AG20443 (cell line): ENCODE measurements at regions not wholly inside any gene's neighbourhood (a gene's known extent, or its start where the extent isn't known, plus 50 kb on each side); places are given as distances from the start of the nearest gene placed in this dataset.
"Not testable (repeated sequence)": the region's sequence is repeated elsewhere in the genome, so short reads cannot be mapped to it uniquely, and the experiment has no call there.

Experiments used
- DNase-seq: peaks from one replicate; pipeline ENCODE4 v3.0.0; 2012; ENCODE audit warnings: low spot score, mixed read lengths

GRCh38 chr17:26936645-26937044 is 357.3 kb upstream of the WSB1 start:
- DNase-seq, result not testable (repeated sequence)

GRCh38 chr17:26937750-26938322 is 356.1 kb upstream of the WSB1 start:
- DNase-seq, result not testable (repeated sequence)

GRCh38 chr17:26939755-26940154 is 354.2 kb upstream of the WSB1 start:
- not testable (repeated sequence) for DNase-seq

GRCh38 chr17:26940587-26940986 is 353.3 kb upstream of the WSB1 start:
- DNase-seq, result not testable (repeated sequence)

- peak; percentile 2 for DNase-seq
Observed at GRCh38 chr17:26962255-26963162, 331.4 kb upstream of the WSB1 start.

GRCh38 chr17:26963163-26963503 is 330.8 kb upstream of the WSB1 start:
- DNase-seq, result peak; percentile 5

GRCh38 chr17:26965898-26966624 is 327.9 kb upstream of the WSB1 start:
- DNase-seq, result not testable (repeated sequence)

GRCh38 chr17:26966625-26967179 is 327.2 kb upstream of the WSB1 start:
- DNase-seq, result not testable (repeated sequence)

- DNase-seq, result not testable (repeated sequence)
Observed at GRCh38 chr17:26981845-26982425, 312.0 kb upstream of the WSB1 start.

GRCh38 chr17:26982563-26982962 is 311.4 kb upstream of the WSB1 start:
- not testable (repeated sequence) for DNase-seq

GRCh38 chr17:26987851-26988250 is 306.1 kb upstream of the WSB1 start:
- DNase-seq, result not testable (repeated sequence)

- DNase-seq, result not testable (repeated sequence)
Observed at GRCh38 chr17:26994648-26995047, 299.3 kb upstream of the WSB1 start.

GRCh38 chr17:26996146-26996916 is 297.6 kb upstream of the WSB1 start:
- not testable (repeated sequence) for DNase-seq

- DNase-seq, result not testable (repeated sequence)
Observed at GRCh38 chr17:27007734-27008531, 286.0 kb upstream of the WSB1 start.

GRCh38 chr17:27009087-27009486 is 284.8 kb upstream of the WSB1 start:
- no peak for DNase-seq

GRCh38 chr17:27010138-27010537 is 283.8 kb upstream of the WSB1 start:
- DNase-seq, result not testable (repeated sequence)

- not testable (repeated sequence) for DNase-seq
Observed at GRCh38 chr17:27030552-27030951, 263.4 kb upstream of the WSB1 start.

- no peak for DNase-seq
Observed at GRCh38 chr17:27038676-27039075, 255.2 kb upstream of the WSB1 start.

- DNase-seq, result not testable (repeated sequence)
Observed at GRCh38 chr17:27045039-27045438, 248.9 kb upstream of the WSB1 start.

GRCh38 chr17:27049104-27049784 is 244.7 kb upstream of the WSB1 start:
- DNase-seq, result no peak
